Left ventricle myocardium inferior (tissue), 1 donor: ENCODE measurements at regions not wholly inside any gene's neighbourhood (a gene's known extent, or its start where the extent isn't known, plus 50 kb on each side); places are given as distances from the start of the nearest gene placed in this dataset.

Experiments used
- DNase-seq: peaks from one replicate; pipeline ENCODE4 v3.0.0-alpha.2; 2020
- H3K27ac ChIP-seq: fragments of 200-600 bp; replicated peaks from 2 replicates; pipeline ENCODE4 v1.8.0; 2021
- H3K27me3 ChIP-seq: fragments of 200-600 bp; 2 replicates; pipeline ENCODE4 v1.8.0; 2021; ENCODE audit warnings: low read depth
- H3K36me3 ChIP-seq: fragments of 200-600 bp; 2 replicates; pipeline ENCODE4 v1.8.0; 2021
- H3K4me1 ChIP-seq: fragments of 200-600 bp; 2 replicates; pipeline ENCODE4 v1.8.0; 2021
- H3K4me3 ChIP-seq: fragments of 200-600 bp; 2 replicates; pipeline ENCODE4 v1.8.0; 2021; ENCODE audit warnings: mild to moderate bottlenecking, moderate library complexity
- H3K9me3 ChIP-seq: fragments of 200-600 bp; replicated peaks from 2 replicates; pipeline ENCODE4 v1.8.0; 2021
- CTCF ChIP-seq: fragments of 200-600 bp; IDR thresholded peaks from 2 replicates; pipeline ENCODE4 v1.8.0; 2021; ENCODE audit warnings: antibody characterized with exemption, mild to moderate bottlenecking, borderline replicate concordance
- intact Hi-C: fragments of 100-400 bp; cut with micrococcal nuclease; formaldehyde crosslinking; loops from one replicate; pipeline ENCODE4 v1.11.0; 2022
- donor health status: DM: no; HTN: yes; CAD: no; lungs with severe emphysema.

- DNase-seq: no peak
- H3K27me3 ChIP-seq: no peaks in the 10 kb centered on the region
- no peak for TF ChIP-seq CTCF
These were observed 348.0 kb upstream of the SOX5 start for GRCh38 chr12:24297516-24297915.

GRCh38 chr12:24293549-24293948 lies 344.1 kb upstream of the SOX5 start:
- H3K27me3 ChIP-seq: no peaks in the 10 kb centered on the region
- no peak for TF ChIP-seq CTCF
- H3K27ac ChIP-seq: no peak overlapping the region
- intact Hi-C loops: no loop called here
- no peaks in the 10 kb centered on the region for H3K9me3 ChIP-seq
- H3K4me1 ChIP-seq: no peaks in the 10 kb centered on the region
- DNase-seq: no peak
- no peak overlapping the region for H3K4me3 ChIP-seq
- no peaks in the 10 kb centered on the region for H3K36me3 ChIP-seq

More at GRCh38 chr12:24297516-24297915, 348.0 kb upstream of the SOX5 start:
- intact Hi-C loops: no loop called here
- Histone ChIP-seq H3K9me3 (no peaks in the 10 kb centered on the region), H3K27ac (no peak overlapping the region), H3K36me3 (no peaks in the 10 kb centered on the region), H3K4me1 (no peaks in the 10 kb centered on the region), H3K4me3 (no peak overlapping the region)

GRCh38 chr12:24287963-24288362 lies 338.5 kb upstream of the SOX5 start:
- no peaks in the 10 kb centered on the region for H3K9me3 ChIP-seq
- intact Hi-C loops: no loop called here
- no peak for TF ChIP-seq CTCF
- H3K36me3 ChIP-seq: no peaks in the 10 kb centered on the region
- no peak overlapping the region for H3K4me3 ChIP-seq
- H3K27me3 ChIP-seq: no peaks in the 10 kb centered on the region
- no peaks in the 10 kb centered on the region for H3K4me1 ChIP-seq
- DNase-seq: no peak
- H3K27ac ChIP-seq: no peak overlapping the region

DNA sequence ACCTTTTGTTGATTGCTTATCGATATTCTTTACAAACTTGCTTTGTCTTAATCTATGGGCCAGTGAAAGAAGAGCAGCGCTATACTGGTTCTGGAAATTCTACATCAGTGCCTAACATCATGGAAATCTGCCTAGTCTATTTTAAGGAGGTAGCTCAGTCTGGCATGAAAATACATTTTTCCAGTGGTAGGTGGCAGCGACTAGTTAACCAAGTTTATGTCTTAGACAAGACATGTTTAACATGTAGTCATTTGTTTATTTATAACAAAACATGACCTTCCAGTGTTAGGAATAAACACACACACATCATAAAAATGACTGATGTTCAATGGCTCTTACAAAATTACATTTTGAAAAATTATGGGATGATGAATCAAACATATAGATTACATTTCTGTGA lies 336.0 kb upstream of the SOX5 start:
- Histone ChIP-seq H3K4me1 (no peaks in the 10 kb centered on the region), H3K36me3 (no peaks in the 10 kb centered on the region), H3K27me3 (no peaks in the 10 kb centered on the region), H3K27ac (no peak overlapping the region), H3K4me3 (no peak overlapping the region), H3K9me3 (no peaks in the 10 kb centered on the region)
- DNase-seq: no peak
- no peak for TF ChIP-seq CTCF
- intact Hi-C loops: no loop called here

DNA sequence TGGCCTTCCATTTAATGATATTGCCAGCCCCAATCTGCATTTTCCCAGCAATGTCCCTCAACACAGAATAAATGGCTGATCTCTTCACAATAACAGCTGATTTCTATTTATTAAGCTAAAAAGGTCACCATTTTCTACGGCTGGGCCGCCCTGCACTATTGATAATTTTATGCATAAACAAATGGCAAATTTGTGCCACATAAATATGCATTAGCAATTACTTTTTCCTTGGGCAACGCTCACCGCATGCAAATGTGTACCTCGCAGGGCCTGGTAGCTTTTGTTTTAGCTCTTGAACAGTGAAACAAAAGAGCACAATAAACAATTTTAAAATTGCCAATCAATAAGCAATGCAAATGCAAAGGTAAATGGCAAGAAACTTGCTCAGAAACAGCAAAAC lies 331.9 kb upstream of the SOX5 start:
- no peaks in the 10 kb centered on the region for H3K9me3 ChIP-seq
- DNase-seq: no peak
- no peak overlapping the region for H3K27ac ChIP-seq
- TF ChIP-seq CTCF: no peak
- H3K4me3 ChIP-seq: no peak overlapping the region
- no peaks in the 10 kb centered on the region for H3K27me3 ChIP-seq
- intact Hi-C loops: no loop called here
- no peaks in the 10 kb centered on the region for H3K4me1 ChIP-seq
- H3K36me3 ChIP-seq: no peaks in the 10 kb centered on the region
